NB4 (cell line): ENCODE measurements at regions not wholly inside any gene's neighbourhood (a gene's known extent, or its start where the extent isn't known, plus 50 kb on each side); places are given as distances from the start of the nearest gene placed in this dataset.

Experiments used
- CTCF ChIP-seq: IDR thresholded peaks from one replicate; pipeline ENCODE4 v1.5.1; 2012; ENCODE audit warnings: low read depth, low read length
- MAX ChIP-seq: IDR thresholded peaks from 2 replicates; pipeline ENCODE4 v1.6.1; 2011; ENCODE audit warnings: low read depth, low read length
- MYC ChIP-seq: IDR thresholded peaks from 2 replicates; pipeline ENCODE4 v1.6.1; 2011; ENCODE audit warnings: low read depth, low read length
- POLR2A ChIP-seq: IDR thresholded peaks from 2 replicates; pipeline ENCODE4 v1.6.1; 2011; ENCODE audit warnings: mild to moderate bottlenecking; ENCODE audit not compliant: insufficient read length; ENCODE audit errors: extremely low read depth

- TF ChIP-seq POLR2A: no peak
- TF ChIP-seq CTCF: no peak
- no peak for TF ChIP-seq MYC
- TF ChIP-seq MAX: no peak
Measured at GRCh38 chr13:111638233-111638632, 317.8 kb downstream of the TEX29 start.
